ENCODE measurements at regions not wholly inside any gene's neighbourhood (a gene's known extent, or its start where the extent isn't known, plus 50 kb on each side); places are given as distances from the start of the nearest gene placed in this dataset.

DNA sequence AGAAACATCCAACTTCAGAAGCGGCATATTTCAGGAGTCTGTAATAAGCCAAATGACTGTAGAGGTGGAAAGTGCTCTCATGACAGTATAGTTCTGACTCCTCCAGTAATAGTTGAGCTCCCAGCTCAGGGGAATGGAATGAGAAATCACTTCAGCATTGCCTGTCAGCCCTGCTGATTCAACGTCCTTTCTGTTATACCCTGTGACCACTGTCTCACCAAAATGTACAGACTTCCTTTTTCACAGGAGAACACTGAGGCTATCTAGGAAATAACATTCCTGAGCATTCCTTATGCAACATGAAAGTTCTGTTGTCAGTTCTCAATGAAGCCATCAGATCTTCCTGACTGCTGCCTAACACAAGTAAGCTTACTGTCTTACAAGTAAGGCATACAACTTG, 284.5 kb upstream of the MME start:
- no peak for DNase-seq
- no peaks in the 10 kb centered on the region for H3K27me3 ChIP-seq (ENCODE audit: insufficient read depth, low read depth, severe bottlenecking)

DNA sequence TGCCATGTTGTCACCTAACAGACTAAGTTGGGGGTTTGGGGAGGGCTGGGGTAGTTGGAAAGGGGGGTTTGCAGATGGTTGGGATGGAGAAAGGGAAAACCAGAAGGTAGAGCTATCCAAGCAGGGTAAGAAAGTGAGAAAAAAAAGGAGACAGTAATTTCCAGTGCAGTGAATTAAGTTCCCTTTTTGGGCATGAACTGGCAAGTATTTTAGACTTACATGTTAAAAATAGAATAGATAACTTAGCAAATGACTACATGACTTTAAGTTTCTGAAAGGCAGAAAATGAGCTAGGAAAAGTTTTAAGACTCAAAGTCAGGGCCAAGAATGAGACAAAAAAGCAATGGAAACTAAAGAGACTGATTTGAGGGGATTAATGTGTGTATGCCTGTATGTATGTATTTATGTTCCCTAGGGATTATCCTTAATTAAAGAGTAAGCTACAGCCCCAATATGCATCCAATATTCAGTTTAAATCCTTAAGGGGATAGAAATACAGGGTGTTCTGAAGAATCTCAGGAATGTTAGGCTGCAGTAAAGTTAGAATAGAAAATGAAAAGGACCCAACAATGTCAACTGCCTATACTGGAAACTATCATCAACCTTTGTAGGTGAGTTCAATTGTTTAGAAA, 285.2 kb upstream of the MME start:
- no peak for DNase-seq
- H3K4me3 ChIP-seq (ENCODE audit: low read depth, low read length), result no peak overlapping the region
- H3K27ac ChIP-seq, result no peak overlapping the region
- H3K9me3 ChIP-seq (ENCODE audit: severe bottlenecking), result no peaks in the 10 kb centered on the region
- TF ChIP-seq, protein P1, sequence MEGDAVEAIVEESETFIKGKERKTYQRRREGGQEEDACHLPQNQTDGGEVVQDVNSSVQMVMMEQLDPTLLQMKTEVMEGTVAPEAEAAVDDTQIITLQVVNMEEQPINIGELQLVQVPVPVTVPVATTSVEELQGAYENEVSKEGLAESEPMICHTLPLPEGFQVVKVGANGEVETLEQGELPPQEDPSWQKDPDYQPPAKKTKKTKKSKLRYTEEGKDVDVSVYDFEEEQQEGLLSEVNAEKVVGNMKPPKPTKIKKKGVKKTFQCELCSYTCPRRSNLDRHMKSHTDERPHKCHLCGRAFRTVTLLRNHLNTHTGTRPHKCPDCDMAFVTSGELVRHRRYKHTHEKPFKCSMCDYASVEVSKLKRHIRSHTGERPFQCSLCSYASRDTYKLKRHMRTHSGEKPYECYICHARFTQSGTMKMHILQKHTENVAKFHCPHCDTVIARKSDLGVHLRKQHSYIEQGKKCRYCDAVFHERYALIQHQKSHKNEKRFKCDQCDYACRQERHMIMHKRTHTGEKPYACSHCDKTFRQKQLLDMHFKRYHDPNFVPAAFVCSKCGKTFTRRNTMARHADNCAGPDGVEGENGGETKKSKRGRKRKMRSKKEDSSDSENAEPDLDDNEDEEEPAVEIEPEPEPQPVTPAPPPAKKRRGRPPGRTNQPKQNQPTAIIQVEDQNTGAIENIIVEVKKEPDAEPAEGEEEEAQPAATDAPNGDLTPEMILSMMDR (IDR thresholded peaks at IDR 0.05; ENCODE audit: low read depth, low read length), result no peak
- no peaks in the 10 kb centered on the region for H3K27me3 ChIP-seq (ENCODE audit: insufficient read depth, low read depth, severe bottlenecking)
- no peaks in the 10 kb centered on the region for H3K36me3 ChIP-seq

More for the DNA sequence above, 284.5 kb upstream of the MME start:
- Histone ChIP-seq H3K4me3 (ENCODE audit: low read depth, low read length) (no peak overlapping the region), H3K36me3 (no peaks in the 10 kb centered on the region), H3K27ac (no peak overlapping the region), H3K9me3 (ENCODE audit: severe bottlenecking) (no peaks in the 10 kb centered on the region)
- TF ChIP-seq, protein P1 (IDR thresholded peaks at IDR 0.05; ENCODE audit: low read depth, low read length), result no peak

DNA sequence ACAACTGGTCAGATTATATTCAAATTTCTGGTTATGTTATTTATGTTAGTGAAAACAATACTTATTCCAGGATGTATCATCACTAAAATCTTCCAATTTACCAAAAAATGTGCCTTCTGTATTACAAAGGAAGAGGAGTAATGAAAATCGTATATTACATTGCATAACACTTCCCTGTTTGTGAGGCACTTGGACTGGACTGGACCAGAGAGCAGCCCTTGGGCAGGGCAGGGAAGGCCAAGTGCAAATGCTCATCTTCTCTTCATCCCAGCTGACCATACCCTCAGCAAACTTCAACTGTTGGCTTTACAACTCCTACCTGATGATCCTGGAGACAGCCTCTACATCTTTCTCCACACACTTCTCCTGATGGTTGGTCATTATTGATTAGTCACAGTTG, 285.7 kb upstream of the MME start:
- no peak for DNase-seq
- TF ChIP-seq, protein P1 (IDR thresholded peaks at IDR 0.05; ENCODE audit: low read depth, low read length), result no peak

DNA sequence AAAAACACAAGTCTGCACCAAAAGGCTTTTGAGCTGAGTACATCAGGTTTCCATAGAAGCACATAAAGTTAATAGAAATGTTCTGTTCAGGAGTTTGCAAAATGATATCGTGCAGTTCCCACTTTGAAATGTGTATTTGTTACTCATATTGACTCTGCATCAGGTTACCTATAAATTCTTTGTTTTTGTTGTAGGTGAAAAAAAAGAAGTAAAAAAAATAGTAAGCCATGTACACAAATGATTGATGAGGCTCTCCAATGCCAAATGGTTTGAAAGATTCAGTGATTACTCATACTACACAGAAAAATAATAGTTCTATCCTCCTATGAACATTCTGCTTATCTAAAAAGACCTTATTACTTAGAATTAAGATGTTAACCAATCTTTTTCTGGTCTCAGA, 287.3 kb upstream of the MME start:
- no peak for DNase-seq
- H3K27me3 ChIP-seq (ENCODE audit: insufficient read depth, low read depth, severe bottlenecking), result no peaks in the 10 kb centered on the region

More for the DNA sequence above, 285.7 kb upstream of the MME start:
- no peaks in the 10 kb centered on the region for H3K9me3 ChIP-seq (ENCODE audit: severe bottlenecking)
- no peak overlapping the region for H3K4me3 ChIP-seq (ENCODE audit: low read depth, low read length)
- no peak overlapping the region for H3K27ac ChIP-seq
- no peaks in the 10 kb centered on the region for H3K27me3 ChIP-seq (ENCODE audit: insufficient read depth, low read depth, severe bottlenecking)
- H3K36me3 ChIP-seq, result no peaks in the 10 kb centered on the region

DNA sequence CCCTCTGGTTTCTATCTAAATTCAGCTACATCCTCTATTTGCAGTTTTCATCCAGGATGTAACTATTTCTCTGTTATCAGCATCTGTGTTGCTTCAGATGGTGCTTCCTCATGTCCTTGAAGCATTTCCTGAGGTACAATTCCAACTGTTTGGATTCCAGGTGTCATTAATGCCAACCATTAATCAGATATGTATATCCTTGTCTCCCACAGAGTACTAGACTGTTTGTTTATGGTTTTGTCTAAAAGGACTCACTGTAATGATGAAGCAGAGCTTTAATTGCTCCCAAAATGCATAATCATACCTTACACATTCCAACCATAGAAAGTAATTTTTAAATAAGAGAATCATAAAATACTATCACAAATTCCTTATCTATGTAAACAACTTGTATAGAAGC, 288.5 kb upstream of the MME start:
- DNase-seq, result no peak
- Histone ChIP-seq H3K4me3 (ENCODE audit: low read depth, low read length) (no peak overlapping the region), H3K36me3 (no peaks in the 10 kb centered on the region), H3K27me3 (ENCODE audit: insufficient read depth, low read depth, severe bottlenecking) (no peaks in the 10 kb centered on the region), H3K27ac (no peak overlapping the region), H3K9me3 (ENCODE audit: severe bottlenecking) (no peaks in the 10 kb centered on the region)
- TF ChIP-seq, protein P1 (IDR thresholded peaks at IDR 0.05; ENCODE audit: low read depth, low read length), result no peak

More for the DNA sequence above, 287.3 kb upstream of the MME start:
- no peak overlapping the region for H3K27ac ChIP-seq
- TF ChIP-seq, protein P1 (IDR thresholded peaks at IDR 0.05; ENCODE audit: low read depth, low read length), result no peak
- no peaks in the 10 kb centered on the region for H3K36me3 ChIP-seq
- H3K4me3 ChIP-seq (ENCODE audit: low read depth, low read length), result no peak overlapping the region
- H3K9me3 ChIP-seq (ENCODE audit: severe bottlenecking), result no peaks in the 10 kb centered on the region

DNA sequence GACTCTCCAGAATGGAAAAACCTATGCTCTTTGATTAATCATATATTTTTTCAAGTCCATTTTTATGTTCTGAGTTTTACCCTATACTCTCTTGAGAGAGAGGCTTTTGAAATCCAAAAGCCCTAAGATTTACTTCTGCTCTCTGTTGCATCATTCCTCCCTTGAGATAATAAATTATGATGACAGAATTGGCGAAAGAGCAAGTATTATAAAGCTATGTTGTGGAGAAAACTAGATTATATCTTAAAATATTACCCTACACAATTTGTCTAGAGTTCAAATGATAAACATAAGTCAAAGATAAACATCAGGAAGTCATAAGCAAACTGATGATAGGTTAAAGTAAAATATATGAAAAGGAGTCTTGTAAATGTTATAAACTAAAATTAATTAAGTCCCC, 293.4 kb upstream of the MME start:
- H3K36me3 ChIP-seq, result no peaks in the 10 kb centered on the region
- TF ChIP-seq, protein P1 (IDR thresholded peaks at IDR 0.05; ENCODE audit: low read depth, low read length), result no peak
- H3K9me3 ChIP-seq (ENCODE audit: severe bottlenecking), result no peaks in the 10 kb centered on the region
- no peak overlapping the region for H3K27ac ChIP-seq
- no peak overlapping the region for H3K4me3 ChIP-seq (ENCODE audit: low read depth, low read length)
- no peaks in the 10 kb centered on the region for H3K27me3 ChIP-seq (ENCODE audit: insufficient read depth, low read depth, severe bottlenecking)
- no peak for DNase-seq
